Uterus (tissue), 2 donors: ENCODE measurements at regions not wholly inside any gene's neighbourhood (a gene's known extent, or its start where the extent isn't known, plus 50 kb on each side); places are given as distances from the start of the nearest gene placed in this dataset.

Experiments
- CTCF ChIP-seq, 4 experiments: fragments of 200-600 bp in 2 of 4; fragments of 450-650 bp in 2 of 4; sonication (generic) in 2 of 4; IDR thresholded peaks; one replicate each; pipeline ENCODE4 v1.5.1; 2016 to 2019; ENCODE audit warnings: antibody characterized with exemption in 4 of 4, mild to moderate bottlenecking in 2 of 4, moderate library complexity in 1 of 4
- POLR2A ChIP-seq, 2 donors: fragments of 450-650 bp; IDR thresholded peaks; one replicate each; pipeline ENCODE4 v1.6.1; 2016; ENCODE audit warnings: antibody characterized with exemption in 2 of 2, mild to moderate bottlenecking in 1 of 2, moderate library complexity in 1 of 2

DNA sequence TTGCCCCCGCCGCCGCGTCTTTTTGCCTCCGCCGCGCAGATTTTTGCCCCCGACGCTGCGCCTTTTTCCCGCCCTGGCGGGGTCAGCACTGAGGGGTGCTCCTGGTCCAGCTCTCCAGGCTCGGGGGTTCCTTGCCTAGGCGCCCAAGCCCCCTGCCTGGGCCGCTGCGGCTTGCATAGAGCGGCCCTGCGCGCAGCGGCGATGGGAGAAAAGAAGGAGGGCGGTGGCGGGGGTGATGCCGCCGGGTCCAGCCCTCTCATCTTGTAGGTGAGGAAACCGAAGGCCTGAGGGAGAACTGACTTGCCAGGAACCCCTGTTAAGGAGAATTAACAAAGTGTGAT is 330.8 kb upstream of the WSB1 start:
- no peak for TF ChIP-seq CTCF (IDR thresholded peaks at IDR 0.05)
- TF ChIP-seq POLR2A (IDR thresholded peaks at IDR 0.05): no peak
